AG10803 (cell line): ENCODE measurements at regions not wholly inside any gene's neighbourhood (a gene's known extent, or its start where the extent isn't known, plus 50 kb on each side); places are given as distances from the start of the nearest gene placed in this dataset.

Source experiments
- DNase-seq: peaks from one replicate; pipeline ENCODE4 v3.0.0; 2010; ENCODE audit warnings: low read depth
- H3K4me3 ChIP-seq: 2 replicates; pipeline ENCODE4 v1.5.1; 2011; ENCODE audit warnings: mild to moderate bottlenecking, low read length, control low read depth
- TF ChIP-seq, protein P1 (sequence below): conservative IDR thresholded peaks from 2 replicates; pipeline ENCODE4 v1.5.1; 2011; ENCODE audit warnings: mild to moderate bottlenecking, low read length, control low read depth, inconsistent platforms

DNA sequence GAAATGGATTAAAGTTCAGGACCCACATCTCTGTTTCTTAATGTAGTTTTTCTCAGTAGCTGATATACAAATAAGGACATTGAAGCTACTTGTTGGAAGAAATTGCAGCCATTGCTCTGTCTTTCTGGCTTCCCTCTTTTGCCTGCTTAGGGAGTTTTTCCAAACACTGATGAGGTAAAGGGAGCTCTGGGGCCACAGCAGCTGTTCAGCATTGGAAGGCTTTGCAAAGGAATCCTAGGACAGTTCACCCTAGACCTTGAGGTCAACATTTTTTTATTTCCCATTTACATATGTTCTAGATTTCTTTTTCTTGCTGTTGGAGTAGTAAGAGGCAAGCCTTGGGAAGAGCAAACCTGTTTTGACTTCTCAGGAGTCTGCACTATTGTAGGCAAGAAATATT is 126.9 kb upstream of the PLPPR5 start:
- H3K4me3 ChIP-seq = no peak overlapping the region
- DNase-seq = no peak
- TF ChIP-seq, protein P1, sequence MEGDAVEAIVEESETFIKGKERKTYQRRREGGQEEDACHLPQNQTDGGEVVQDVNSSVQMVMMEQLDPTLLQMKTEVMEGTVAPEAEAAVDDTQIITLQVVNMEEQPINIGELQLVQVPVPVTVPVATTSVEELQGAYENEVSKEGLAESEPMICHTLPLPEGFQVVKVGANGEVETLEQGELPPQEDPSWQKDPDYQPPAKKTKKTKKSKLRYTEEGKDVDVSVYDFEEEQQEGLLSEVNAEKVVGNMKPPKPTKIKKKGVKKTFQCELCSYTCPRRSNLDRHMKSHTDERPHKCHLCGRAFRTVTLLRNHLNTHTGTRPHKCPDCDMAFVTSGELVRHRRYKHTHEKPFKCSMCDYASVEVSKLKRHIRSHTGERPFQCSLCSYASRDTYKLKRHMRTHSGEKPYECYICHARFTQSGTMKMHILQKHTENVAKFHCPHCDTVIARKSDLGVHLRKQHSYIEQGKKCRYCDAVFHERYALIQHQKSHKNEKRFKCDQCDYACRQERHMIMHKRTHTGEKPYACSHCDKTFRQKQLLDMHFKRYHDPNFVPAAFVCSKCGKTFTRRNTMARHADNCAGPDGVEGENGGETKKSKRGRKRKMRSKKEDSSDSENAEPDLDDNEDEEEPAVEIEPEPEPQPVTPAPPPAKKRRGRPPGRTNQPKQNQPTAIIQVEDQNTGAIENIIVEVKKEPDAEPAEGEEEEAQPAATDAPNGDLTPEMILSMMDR = no peak

DNA sequence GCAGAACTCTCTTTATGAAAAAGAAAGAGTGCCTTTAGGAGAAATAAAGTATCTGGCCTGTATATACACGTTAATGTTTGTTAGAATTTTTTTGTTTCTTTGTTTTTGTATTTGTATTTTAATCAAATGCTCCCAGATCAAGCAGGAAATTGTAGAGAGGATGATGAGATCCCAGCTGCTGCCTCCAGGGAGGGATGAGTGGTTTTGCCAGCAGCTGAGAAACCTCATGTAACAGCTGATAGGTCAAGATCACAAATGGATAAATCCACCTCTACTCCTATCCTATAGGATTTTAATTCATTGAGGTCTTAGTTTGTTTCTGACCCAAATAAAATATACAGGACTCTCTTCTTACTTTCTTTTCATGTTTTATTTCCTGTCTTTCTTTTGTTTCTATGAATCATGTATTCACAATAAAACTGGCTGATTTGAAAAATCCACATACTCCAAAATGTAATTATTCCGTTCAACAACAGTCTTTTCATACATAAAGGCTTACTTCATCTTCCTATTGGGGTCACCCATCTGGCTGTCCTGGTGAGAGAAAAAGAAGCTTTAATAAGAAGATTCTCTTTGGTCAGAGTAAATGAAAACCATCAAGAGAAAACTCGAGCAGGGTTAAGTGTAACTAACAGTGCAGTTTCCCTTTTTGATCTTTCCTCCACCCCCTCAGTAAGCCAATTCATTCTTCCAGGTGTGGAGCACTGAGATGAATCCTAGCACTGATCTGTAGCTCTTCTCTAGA is 129.3 kb upstream of the PLPPR5 start:
- no peak overlapping the region for H3K4me3 ChIP-seq
- TF ChIP-seq, protein P1 = no peak
- no peak for DNase-seq

DNA sequence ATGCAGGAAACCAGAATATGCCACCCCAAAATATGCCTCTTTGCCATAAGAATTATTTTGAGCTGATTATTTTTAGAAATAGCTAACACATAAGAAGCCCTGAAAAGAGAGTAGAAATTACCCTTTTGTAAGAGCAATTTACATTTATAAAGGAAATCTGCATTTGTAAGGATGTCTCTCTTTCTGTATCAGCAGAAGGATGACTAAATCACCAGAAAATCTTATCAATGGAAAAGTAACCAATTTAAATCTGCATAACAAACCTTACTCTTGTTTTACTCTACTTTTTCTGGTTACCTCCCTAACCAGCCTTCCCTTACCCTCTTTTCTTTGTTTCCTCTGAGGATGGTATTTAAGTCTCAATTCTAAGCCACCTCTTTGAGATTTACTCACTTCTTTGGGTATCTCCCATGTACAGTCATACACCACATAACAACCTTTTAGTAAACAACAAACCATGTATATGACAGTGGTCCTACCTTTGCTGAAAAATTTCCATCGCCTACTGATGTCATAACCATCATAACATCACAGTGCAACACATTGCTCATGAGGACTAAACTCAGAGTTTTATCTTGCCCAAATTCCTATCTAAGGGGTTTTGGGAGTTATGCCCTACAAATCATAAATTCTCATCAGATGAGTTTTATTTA is 126.6 kb upstream of the PLPPR4 start:
- H3K4me3 ChIP-seq = no peak overlapping the region
- no peak for DNase-seq
- TF ChIP-seq, protein P1 = no peak

DNA sequence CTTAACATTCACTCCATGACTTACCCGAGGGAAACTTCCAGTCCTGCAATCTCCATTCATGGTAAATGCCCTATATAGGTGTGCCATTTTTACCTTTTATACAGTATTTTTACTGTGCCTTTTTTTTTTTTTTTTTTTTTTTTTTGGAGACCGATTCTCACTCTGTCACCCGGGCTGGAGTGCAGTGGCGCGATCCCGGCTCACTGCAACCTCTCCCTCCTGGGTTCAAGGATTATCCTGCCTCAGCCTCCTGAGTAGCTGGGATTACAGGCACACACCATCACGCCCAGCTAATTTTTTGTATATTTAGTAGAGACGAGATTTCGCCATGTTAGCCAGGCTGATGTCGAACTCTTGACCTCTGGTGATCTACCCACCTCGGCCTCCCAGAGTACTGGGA is 124.4 kb upstream of the PLPPR4 start:
- DNase-seq = no peak
- no peak overlapping the region for H3K4me3 ChIP-seq
- TF ChIP-seq, protein P1 = no peak

DNA sequence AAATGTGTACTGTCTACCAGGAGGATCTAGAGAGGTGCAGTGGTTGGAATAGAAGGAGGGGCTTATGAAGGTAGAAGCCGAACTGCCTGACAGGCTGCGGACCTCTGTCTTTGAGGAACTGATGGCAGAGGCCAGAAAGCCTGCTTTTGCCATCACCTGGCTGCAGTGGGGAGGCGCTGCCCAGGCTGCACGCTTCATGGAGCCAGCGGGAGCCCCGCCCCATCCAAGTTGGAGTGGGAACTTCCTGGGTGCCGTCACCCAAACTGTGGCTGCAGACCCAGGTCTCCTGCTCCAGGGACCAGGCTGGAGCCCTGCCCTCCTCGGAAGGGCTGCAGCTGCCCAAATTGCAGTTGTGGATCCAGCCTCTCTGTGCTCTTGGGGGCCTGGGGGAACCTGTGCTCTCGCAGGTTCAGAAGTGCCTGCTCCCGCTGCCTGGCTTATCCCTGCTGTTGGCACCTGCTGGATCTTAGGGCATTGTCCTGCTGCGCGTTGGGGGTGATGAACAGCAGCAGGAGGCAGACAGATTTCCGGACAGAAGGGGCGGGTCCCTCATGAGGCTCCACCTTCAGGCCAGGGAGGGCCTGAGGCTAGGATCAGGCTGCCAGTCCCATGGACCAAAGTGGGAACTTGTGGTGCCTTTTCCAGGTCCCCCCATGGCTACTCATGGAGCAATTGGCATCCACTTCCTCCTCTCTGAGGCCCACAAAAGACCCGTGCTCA is 118.0 kb upstream of the PLPPR4 start:
- TF ChIP-seq, protein P1 = no peak
- DNase-seq = no peak
- no peak overlapping the region for H3K4me3 ChIP-seq

DNA sequence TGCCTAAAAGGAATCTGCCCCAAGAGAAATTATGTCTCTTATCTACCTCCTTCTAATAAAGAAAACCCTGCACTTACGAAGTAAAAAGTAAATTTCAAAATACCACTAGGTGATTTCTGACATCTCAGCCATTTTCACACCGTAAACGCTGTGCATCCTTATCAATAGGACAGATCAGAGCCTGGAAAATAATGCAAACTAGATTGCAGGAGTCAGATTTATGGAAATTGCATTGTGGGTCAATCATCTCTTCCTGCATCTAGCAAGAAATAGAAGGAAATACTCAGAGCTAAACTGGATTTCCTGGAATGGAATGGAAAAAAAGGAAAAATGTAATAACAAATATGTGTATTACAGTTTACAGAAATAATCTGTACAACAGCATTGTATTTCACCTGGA is 114.3 kb upstream of the PLPPR4 start:
- H3K4me3 ChIP-seq = no peak overlapping the region
- TF ChIP-seq, protein P1 = no peak
- DNase-seq = no peak
